Stimulated activated CD4-positive, alpha-beta T cell treated with anti-CD3 and anti-CD28 coated beads, Interleukin-12 subunit alpha, Interleukin-12 subunit beta, amount 100 ng/mL, for 4 hours (primary cell): ENCODE measurements at regions not wholly inside any gene's neighbourhood (a gene's known extent, or its start where the extent isn't known, plus 50 kb on each side); places are given as distances from the start of the nearest gene placed in this dataset.

Experiments
- DNase-seq: peaks from one replicate; pipeline ENCODE4 v3.0.0-alpha.2; 2020

DNA sequence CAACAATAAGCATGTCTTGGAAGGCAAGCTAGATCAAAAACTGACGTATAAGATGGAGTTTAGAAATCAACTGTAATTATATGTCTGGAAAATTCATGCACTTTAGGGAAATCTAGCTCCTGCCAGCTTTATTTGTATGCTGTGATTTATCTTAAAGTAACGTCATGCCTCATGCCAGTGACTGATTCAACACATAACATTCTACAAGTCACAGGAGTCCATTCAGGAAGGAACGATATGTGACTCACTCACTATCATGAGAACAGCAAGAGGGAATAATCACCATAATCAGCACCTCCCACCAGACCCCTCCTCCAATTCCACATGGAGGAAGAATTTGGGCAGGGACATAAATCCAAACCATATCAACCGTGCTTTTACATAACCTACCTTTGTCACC, 682.4 kb upstream of the ADAMTS5 start:
- DNase-seq: no peak

DNA sequence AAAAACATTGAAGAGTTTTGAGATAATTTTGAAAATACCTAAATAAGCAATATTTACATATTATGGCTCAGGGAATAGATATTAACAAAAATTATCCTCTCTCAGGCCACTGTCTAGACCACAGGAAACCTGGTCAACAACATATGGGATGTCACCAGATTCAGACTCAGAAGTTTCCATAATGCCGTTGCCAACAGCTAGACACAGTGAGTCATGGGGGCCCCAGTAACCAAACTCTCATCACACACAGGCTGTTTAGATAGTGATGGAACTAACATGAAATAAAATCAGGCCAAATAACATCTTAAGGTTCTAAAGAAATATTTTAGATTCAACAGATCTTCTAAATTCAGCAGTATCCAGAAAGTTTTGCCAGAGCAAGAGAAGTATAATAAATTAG, 681.7 kb upstream of the ADAMTS5 start:
- DNase-seq: no peak

DNA sequence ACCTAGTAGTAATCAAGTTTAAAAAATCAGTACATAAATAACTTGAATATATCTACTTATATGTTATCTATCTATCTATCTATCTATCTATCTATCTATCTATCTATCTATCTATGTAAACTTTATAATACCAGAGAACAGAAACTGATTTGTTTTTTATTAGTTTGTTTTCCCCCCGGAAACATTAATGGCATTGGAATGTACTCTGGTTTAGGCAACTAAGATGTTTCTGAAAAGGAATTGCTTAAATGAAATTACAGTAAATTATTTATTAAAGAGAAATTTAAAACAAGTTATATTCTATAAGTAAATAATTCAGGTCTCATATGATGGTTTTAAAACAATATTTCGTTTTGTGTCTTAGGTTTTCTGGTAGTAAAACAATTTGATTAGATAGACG, 681.0 kb upstream of the ADAMTS5 start:
- no peak for DNase-seq

DNA sequence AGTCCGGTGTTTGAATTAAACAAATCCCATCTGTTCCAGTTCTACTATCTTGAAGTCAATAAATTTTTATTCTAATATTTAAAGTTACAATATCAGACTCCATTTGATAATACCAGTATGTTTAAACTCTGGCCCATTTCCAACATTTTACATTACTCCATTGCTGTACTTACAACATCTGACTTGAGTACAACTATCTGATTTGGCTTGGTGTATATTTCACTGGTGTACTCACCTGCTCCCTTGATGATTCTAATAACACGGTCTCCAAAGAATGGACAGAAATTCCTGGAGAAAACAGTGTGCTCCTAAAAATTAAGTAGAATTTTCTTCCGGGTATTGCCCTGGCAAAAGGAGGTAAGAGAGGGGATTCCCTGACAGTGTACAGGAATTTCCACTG, 680.5 kb upstream of the ADAMTS5 start:
- DNase-seq: no peak

DNA sequence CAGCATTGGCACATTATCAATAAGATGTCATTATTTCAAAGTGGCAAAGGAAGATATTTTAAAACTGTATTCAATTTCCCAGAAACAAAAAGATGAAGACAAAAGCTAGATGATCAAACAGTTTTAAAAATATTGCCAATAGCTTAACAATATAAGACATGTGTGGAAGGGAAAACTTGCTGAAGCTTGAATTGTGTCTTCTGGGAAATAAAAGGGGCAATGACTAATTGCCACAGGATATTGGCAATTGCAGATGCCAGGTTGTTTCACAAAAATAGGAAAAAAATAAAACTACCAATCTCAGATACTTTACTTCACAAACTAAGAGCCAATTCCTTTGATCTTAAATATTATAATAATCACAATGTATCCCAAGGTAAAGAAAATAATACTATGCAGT, 679.8 kb upstream of the ADAMTS5 start:
- DNase-seq: no peak

DNA sequence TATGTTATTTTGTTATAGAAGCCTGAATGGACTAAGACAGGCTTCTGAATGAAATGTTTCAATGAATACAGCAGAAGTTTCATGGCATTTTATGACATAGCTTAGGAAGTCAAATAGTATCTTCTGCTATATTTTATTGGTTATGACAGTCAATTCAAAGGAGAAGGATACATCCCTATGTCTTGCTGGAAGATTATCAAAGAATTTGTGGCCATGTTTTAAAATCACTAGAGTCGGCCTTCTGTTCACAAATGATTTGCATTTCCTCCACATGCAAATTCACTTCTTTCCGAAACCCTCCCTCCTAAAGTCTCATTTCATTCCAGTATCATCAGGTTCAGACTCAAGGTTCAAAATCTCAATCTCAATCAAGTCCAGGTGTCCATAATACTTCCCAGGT, 679.2 kb upstream of the ADAMTS5 start:
- no peak for DNase-seq

DNA sequence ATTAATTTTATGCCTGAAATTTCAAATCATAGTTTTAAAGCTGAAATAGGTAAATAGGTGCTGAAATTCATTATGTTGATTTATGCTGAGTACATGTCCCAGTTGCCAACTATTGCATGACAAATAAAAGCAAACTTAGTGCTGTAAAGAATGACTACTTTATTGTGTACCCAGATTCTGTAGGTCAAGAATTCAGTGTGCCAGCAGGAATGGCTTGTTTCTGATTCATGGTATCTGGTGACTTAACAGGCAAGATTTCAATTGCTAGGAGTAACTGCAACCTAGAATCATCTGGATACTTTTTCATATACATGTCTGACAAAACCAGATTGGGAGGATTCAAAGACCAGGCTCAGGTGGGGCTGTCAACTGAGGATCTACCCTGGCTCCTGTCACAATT, 678.4 kb upstream of the ADAMTS5 start:
- no peak for DNase-seq

DNA sequence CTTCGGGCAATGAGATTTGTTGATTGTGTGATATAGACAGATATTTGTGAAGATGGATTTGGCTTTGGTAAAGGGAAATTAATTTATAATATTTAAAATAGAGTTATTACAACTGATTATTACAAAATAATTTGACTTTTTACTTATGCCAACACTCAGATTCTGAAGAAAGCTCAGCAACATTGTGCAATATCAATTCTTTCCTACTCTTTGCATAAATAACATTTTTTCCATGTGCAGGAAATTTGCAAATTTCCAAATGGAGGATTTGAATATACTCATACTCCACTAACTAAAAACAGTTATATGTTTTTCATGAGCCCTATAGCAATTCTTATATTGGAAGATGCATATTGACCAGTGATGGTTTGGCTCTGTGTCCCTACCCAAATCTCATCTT, 676.4 kb upstream of the ADAMTS5 start:
- no peak for DNase-seq

DNA sequence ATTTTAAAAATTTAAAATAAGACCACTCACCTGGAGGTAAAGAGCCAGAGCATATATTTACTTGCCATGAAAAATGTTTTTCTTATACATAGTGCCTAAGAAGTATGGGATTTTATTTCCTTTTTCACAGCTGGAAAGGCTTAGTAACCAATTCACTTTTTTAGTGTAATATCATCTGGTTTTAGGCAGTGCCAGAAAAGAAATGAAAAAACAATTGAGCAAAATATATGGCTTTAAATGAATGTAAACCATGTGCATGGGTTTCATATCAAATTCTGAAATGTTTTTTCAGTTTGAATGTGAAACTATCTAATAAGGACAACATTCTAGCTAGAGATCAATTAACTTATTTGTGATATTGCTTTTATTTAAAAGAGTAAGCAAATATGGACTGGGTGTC, 672.4 kb upstream of the ADAMTS5 start:
- no peak for DNase-seq

DNA sequence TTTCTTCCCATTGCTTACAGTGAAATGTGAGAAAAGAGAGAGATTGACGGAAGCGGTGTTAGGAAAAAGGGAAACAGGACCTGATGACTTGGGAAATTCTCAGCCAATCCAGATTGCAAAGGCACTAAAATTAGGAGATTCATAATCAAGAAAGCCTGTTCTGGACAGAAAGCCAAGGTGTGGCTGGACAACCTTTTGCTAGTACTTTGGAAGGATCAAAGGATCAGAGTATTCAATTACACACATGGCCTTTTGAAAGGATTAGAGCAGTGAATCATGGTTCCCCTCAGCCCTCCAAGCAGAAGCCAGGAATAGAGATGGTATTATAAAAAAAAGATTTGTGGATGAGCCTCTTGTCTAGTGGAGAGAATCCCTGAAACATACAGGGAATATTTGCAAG, 669.8 kb upstream of the ADAMTS5 start:
- DNase-seq: no peak

DNA sequence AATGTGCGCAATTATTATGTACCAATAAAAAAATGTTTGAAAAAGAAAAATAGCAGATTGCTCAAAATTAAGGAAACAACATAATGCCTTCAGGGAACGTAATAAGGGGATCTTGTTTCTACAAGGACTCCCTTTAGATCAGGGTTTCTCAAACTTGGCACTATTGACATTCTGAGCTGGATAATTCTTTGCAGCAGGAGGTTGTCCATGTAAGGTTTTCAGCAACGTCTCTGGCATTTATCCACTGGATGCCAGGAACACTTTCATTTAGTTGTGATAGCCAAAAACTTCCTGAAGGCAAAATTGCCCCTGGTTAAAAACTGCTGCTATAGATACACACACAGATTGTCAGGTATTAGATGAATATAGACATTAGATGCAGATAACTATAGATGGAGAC, 666.7 kb upstream of the ADAMTS5 start:
- DNase-seq: no peak

DNA sequence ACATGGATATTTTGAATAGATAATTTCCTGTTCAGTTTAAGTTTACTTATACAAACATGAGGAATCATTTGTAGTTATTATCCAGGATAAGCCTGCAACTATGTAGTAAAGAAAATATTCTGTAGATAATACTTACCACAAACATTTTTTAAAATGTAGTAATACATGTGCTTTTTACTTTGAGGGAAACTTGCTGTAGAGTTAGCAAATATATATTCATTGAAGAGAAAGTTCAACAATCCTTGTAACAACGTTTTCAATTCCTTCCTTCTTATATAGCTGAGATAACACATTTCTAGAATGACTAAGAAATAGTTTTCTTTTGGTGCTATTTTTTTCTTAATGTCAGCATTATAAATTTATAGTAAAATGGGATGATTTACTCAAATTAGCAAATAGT, 664.6 kb upstream of the ADAMTS5 start:
- DNase-seq: no peak

DNA sequence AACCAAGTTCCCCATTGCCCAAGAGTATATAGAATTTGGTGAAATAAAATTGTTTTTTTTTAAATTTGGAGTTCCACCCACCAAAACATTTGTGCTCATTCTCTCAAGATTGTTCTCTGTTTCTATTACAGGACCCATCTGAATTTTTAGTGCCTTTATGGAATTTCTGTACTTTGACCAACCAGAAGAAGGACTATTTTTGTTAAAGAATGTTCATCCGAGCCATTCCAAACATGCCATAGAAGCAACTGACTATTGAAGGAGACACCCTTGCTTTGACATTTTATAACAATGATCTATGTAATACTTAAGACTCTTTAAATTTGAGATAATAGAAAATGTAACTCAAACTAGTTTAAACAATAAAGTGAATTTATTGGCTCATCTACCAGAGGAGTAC, 655.7 kb upstream of the ADAMTS5 start:
- no peak for DNase-seq

DNA sequence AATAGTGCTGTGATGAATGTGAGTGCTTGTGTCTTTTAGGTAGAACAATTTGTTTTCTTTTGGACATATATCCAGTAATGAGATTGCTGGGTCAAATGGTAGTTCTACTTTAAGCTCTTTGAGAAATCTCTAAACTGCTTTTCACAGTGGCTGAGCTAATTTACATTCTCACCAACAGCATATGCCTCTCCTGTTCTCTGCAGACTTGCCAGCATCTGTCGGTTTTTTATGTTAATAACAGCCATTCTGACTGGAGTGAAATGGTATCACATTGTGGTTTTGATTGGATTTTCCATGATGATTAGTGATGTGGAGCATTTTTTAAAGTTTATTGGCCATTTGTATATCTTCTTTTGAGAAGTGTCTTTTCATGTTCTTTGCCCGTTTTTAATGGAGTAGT, 647.3 kb upstream of the ADAMTS5 start:
- no peak for DNase-seq

DNA sequence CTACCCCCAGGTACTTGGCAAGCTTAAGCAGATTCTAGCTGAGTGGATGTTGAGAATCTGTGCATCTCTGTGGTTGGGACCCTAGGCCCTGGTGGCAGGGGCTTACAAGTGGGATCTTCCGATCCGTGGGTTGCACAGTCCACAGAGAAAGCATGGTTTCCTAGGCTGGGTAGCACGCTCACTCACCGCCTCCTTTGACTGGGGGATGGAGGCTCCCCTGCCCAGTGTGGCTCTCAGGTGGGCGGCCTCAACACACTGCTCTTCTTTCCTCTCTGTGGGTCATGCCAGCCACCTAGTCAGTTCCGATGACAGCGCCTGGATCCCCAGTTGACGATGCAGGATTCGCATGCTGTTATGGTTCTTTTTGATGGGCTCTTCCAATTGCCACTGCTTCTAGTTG, 639.5 kb upstream of the ADAMTS5 start:
- DNase-seq: no peak

DNA sequence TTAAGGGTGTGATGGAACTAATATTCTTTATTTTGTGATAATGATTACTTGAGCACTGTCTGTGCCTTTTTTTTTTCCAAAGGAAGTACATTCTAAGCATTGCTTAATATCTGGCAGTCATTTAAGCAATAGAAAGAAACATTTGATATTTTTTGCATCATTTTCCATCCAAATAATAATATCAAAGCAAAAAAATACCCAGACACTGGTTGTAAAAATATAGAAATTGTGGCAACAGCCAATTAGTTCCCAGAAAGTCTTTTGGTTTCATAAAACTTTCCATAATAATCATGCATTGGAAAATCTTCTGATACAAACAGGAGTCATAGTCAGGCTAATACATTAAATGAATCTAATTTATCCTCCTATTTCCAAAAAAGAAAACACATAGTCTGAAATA, 629.3 kb upstream of the ADAMTS5 start:
- DNase-seq: no peak

DNA sequence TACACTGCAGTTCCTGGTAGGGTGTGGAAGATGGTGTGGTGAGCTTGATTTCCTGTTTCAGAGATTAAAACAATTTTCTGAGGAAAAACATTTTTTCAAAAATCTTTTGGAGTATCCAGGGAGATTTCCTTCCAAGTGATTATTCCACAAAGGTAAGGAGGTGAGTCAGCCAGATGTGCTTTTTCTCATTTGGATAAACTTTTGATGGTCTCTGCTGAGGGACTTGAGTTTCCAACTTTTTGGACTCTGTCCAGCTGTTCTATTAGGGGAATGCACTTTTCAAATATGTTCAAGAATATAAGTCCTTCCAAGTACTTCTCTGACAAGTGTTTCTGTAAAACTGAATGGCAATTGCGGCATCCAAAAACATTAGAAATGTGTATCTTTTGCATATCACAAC, 628.8 kb upstream of the ADAMTS5 start:
- DNase-seq: no peak

DNA sequence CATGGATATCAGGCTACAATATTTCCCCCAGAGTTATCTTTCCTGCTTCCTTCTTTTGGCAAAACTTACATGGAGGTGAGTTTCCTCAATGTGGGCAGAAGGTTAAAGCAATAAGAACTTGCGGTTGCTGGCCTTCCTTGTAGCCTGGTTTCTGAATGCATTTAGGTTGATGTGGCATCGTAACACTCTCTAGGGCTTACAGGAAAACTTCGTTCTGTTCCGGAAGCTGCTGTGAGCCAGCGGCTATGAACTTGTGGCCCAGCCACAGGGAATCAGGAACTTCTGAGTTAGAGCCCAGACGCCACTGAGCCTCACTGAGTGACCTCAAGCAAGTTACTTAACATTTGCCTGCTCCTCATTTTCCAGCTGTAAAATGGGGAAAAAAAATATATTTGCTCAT, 623.4 kb upstream of the ADAMTS5 start:
- no peak for DNase-seq

DNA sequence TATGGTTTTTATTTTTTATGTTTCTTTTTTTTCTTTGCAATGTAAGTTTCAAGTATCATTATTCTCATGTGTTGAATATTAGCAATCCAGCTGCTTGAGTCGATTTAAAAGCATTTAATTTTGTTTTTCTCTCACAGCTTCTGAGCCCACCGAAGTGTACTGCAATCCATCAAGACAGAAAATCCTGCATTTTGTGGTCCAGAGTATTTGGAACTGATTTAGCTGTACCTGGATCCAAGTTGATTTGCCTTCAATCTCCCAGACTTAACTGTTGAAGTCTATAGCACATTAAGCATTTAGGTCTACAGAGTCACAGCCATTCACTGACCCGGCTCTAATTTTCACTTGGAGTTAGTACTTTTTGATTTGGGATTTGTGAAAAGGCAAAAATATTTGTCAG, 622.9 kb upstream of the ADAMTS5 start:
- DNase-seq: no peak

DNA sequence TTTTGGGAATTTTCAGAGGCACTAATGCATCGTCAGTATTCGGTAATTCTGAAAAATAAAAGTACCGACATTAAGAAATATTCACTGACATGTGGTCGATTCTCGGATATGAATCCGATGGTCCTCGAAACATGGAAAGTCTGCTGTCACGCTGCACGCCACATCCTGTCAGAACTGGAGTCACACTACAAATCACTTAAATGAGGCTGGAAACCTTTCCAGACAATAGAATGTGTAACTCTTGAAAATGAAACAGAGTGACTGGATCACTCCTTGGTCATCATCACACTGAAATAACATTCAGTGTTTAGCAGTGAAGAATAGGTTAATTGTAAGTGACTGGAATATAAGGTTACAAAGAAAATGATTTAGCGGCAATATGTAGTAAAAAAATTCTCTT, 620.1 kb upstream of the ADAMTS5 start:
- no peak for DNase-seq

DNA sequence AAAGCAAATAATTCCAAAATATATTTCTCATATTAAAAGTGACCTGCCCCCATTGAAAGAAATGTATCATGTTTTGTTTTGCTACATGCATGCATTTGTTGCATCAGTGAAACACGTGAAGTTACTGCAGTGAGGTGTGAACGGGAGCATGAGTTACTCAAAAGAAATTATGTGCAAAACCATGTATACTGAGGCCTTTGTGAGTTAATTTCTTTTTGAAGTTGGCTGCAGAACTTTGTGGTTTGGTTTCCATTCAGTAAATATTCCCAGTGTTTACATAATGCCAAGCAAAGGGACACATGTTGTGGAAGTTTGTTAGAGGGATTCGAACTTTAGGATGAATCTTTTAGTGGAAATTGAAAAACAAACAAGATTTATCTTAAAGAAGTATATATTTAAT, 619.4 kb upstream of the ADAMTS5 start:
- DNase-seq: no peak

DNA sequence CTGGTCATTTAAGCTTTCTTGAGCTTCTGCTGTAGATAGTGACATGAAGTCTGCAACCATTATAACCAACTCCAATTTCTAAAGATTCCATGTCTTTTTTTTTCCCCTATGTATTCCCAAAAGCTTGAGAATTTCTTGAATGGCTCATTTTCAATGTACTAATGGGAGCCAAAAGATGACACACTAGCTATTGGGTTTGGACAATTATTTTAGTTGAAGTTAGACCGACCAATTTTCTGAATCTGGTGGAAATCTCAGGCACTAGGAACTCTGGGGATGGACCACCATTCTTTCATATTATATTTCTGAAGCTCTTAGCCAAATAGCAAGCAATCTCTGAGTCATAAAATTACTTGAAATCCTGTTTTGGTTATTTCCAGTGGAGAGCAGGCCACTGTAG, 617.4 kb upstream of the ADAMTS5 start:
- DNase-seq: no peak

DNA sequence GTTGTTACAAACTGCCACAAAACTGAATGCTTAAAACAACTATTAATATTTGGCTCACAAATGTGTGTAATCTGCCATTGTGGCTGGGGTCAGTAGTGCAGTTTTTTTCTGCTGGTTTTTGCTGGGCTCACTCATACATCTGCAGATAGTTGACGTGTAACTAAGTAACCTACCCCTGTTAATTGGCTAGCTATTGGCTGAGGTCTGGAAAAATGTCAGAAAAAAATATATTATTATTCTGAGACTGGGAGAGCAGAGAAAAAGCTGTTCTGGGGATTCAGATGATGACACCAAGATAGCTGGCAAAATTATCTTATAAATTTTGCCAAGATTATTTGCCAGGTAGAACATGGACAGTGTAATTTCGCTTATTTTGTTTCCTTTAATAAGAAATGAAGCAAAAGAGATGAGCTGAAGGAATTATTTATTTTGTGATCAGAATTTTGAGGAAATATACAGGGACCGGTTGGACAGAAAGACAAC, 616.1 kb upstream of the ADAMTS5 start:
- DNase-seq: no peak

DNA sequence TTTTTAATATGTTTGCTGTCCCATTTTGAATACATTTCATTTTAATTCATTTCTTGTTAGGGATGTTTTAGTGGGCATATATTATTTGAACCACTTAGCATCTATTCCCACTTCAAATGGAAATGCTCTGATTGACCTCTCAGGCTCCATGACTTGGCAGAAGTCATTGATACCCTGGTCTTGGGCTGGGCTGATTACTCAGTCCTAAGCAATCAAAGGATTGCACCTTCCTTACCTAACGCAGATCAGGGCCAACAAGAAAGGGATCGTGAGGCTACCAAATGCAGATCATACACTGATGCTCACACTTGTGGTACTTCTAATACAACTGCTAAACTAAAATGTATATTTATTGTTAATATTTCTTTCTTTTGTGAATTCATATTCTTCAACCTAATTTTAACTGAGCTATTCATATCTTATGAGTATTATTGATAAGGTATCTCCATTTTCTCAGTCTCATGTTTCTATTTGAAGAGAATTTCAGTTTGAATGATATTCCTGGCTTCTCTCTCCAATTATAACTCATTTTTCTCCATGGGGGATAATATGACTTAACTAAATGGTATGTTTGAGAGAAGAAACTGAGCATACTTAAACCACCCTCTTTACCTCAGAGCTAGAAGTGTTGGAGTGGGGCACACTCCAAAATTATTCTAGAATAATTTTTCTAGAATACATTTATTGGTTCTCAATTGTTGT, 615.5 kb upstream of the ADAMTS5 start:
- no peak for DNase-seq

DNA sequence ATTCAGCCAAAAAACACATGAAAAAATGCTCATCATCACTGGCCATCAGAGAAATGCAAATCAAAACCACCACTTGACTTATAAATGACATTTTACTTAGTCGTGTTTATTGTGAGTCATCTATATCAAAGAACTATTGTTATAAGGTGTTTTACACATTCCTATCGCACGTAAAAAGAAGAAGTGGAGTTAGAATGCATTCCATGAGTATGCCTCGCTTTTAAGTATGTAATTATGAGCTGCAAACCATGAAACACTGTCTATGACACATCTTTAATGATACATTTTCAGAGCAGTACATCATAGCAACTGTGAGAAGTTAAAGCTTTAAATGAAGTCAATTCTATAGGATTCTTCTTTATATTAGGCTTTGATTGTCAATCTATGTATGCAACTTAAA, 614.3 kb upstream of the ADAMTS5 start:
- DNase-seq: no peak

DNA sequence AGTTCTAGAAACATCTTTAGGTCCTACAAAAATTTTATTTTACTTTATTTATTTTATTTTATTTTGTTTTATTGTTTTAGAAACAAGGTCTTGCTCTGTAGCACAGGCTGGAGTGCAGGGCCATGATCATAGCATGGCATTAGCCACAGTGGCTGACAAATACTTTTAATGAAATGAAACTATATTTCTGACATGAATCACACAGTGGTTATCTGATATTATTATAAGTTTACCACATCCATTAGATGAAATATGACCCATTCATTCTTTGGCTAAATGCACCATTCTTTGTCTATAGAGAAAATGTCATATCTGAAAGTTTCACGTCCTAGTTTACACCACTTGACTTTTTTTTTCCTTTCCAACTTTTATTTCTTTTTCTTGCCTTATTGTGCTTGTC, 613.4 kb upstream of the ADAMTS5 start:
- DNase-seq: no peak
